ENCODE measurements at regions not wholly inside any gene's neighbourhood (a gene's known extent, or its start where the extent isn't known, plus 50 kb on each side); places are given as distances from the start of the nearest gene placed in this dataset.
"Not testable (repeated sequence)": the region's sequence is repeated elsewhere in the genome, so short reads cannot be mapped to it uniquely, and the experiment has no call there.

DNA sequence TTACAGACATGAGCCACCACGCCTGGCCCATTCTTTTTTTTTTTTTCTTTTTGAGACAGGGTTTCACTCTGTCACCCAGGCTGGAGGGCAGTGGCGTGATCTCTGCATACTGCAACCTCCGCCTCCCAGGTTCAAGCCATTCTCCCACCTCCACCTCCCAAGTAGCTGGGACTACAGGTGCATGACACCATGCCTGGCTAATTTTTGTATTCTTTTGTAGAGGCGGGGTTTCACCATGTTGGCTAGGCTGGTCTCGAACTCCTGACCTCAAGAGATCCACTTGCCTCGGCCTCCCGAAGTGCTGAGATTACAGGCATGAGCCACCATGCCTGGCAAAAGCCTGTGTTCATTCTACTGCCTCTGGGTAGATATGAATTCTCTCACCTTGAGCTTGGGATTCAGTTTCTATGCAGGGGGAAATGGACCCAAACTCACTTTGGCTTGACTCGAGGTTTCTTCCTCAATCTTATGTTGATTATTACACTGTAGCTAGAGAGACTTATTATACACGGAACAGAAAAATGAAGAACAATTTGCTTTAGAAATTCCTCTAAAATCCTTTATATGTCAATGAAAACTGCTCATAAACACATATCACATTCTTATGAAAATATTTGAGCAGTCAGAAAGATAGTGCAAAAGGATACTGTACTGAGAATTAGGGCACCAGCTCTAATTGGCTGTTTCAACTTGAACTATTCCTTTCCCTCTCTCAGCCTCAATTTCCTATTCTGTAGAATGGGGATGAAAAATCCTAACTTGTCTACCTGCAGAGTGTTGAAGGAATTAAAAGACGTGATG is 252.3 kb downstream of the MYCN start:
- DNase-seq: no peak

DNA sequence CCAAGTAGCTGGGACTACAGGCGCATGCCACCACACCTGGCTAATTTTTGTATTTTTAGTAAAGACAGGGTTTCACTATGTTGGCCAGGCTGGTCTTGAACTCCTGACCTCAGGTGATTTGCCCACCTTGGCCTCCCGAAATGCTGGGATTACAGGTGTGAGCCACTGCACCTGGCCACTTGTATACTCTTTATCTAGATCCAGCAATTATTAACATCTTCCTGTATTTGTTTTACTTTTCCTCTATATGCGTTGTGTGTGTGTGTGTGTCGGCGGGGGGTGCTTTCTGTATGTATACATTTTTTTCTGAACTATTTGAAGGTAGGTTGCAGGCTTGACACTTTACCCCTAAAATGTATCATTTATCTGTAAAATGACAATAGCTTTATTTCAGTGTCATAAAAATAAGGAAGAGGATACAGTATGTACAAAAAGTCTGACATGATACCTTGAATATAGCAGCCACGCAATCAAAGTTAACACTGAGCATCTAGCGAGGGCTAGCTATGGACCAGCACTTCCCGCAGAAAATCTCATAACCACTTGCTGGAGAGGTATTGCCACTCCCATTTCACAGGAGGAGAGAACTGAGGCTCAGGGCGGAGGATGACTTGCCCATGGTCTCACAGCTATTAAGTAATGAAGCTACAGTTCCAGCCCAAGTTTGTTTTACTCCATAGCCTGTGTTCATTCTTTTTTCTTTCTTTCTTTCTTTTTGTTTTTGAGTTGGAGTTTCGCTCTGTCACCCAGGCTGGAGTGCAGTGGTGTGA is 251.3 kb downstream of the MYCN start:
- no peak for DNase-seq

DNA sequence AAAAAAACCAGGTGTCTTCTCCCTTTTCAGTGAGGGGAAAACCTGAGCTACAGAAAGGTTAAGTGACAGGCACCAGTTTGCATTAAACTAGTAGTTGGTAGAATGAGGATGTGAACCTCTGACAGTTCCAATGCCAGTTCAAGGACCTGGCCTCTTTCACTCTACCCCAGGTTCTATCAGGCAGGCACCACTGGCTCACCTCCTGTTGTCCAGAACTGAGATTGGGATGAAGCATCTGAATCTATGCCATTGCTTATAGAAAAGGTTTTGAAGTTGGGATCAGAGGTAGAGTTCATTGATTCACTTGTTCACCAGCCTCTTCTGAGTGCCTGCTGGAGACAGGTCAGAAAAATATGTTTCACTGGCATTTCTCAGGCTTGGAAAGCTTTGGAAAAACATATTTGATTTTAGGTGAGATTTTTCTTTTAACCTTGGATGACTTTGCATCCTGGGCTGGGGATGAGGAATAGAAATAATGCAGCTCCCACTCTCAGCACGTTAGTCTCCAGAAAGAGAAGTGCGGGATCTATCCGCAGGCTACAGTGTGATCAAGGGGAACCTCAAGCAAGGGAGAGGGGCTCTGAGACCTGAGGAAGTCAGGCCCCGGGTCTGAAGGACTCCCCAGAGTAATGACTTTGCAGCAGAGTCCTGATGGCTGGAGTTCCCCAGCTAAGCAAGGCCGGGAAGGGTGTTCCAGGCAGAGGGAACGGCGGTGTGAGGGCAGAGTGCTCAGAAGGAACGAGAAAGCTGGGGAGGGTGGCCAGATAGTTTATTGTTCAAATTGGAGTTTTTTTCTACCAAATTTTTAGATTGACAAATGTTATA is 250.3 kb downstream of the MYCN start:
- DNase-seq: no peak

DNA sequence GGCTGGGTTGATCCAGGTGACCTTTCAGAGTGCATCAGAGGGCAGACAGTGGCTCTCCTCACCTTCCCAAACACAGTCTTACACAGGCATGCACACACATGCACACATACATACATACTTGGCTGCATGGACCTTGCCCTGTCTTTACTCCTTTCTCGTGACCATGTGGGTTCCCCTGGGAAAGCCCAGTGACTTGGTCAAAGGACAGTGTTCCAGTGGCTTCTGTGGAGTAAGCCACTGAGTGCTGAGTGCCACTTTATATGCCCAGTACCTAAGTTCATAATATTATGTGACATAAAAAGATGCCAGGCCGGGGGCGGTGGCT is 249.4 kb downstream of the MYCN start:
- no peak for DNase-seq

DNA sequence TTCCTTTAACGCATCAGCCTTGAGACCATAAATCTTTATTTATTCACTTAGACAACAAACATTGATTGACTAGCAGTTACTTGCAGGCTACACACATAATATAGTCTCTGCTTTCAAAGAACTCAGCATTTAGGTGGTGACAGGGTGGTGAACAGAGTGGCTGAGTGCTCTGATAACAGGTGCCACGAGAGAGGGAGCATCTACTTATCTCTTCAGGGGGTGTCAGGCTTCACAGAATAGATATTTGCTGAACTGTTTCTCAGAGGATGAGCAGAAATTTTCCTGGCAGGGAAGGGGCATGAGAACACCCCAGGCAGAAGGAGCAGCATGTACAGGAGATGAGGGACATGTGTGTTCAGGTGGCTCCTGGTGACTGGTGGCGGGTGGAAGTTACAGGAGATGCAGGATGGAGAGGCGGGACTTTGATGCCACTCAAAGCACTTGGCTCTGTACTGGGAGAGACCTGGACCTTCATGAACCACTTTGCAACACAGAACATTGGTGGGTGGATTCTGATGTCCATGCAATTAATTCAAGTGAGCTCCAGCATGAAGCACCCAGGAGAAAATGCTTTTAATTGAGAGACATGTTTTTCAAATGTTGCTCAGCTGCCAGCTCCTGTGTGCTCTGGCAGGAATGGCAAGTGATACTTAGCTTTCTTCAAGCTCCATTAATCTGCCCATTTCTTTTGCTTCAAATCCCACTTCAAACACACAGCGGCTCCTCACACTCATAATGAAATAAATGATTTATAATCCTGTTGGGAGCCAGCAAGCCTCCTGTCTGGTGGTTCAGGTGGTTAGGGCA is 248.9 kb downstream of the MYCN start:
- DNase-seq: no peak

DNA sequence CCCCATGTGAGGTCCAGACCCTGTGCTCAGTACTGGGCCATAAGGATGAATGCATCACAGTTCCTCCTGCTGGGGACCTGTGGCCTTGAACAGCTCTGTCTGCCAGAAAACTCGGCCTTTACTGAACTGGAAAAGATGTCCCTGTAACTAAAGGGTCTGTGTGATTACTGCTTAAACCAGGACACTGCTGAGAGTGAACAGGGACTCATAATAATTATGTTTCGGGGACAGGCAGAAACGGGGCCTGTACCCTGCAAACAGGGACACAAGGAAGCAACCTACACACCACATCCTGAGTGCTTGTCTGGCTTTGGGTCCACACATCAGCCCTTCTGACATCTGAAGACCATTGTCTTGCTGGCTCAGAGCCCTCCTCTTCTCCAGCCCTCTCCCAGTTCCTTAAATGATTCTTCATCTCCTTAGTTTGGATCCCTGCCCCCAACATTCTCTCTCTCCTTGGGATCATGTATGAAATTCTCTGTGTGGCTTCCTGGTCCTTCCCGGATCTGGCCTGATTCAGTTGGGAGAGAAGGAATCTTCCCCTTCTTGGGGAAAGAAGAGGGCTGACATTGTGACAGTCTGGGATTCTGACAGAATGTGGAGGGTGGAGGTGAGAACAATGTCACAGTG is 248.0 kb downstream of the MYCN start:
- DNase-seq: no peak

DNA sequence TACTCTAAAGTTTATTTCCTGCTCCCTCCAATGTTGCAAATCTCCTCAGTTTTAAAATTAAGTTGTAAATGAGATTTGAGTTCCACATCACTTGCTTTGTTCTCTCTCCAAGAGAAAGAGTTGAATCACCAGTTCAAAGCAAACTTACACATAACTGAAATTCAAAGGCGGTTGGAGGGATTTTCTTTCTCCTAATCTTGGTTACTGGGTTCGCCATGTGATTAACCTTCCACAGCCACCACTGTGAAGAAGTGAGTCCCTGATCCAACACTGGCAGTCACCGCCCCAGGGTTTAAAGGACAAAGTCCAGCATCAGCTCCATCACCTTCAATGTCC is 247.1 kb downstream of the MYCN start:
- DNase-seq: no peak

DNA sequence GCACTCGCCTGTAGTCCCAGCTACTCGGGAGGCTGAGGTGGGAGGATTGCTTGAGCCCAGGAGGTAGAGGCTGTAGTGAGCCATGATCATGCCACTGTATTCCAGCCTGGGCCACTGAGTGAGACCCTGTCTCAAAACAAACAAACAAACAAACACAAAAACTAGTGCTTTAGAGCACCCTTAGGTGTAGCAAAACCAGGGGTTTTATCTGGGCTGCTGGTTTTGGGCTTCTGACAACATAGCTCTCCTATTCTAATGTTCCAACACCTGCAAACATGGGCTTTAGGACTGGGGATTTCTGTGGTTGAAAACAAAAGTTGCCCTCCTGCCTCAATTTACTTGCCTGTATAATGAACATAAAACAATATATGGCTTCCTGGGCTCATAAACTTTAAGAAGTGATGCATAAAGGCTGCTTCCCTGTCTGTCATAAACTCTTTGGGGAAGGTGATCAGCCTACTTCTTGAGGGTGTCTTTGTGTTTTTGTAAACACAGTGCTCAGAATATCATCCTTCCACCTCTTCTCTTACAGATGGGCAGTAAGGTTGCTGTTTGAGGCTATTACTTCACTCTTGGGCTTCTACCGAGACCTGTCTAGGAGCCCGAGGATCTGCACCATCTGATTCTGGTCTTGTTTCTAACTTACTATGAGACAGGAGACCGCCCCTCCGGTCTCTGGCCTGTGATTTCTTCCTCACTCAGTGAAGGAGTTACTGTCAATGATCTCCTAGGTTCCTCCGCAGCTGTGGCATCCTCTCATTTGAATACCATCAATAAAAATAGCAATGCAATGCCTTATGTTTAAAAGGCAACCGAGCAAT is 246.5 kb downstream of the MYCN start:
- DNase-seq: no peak

DNA sequence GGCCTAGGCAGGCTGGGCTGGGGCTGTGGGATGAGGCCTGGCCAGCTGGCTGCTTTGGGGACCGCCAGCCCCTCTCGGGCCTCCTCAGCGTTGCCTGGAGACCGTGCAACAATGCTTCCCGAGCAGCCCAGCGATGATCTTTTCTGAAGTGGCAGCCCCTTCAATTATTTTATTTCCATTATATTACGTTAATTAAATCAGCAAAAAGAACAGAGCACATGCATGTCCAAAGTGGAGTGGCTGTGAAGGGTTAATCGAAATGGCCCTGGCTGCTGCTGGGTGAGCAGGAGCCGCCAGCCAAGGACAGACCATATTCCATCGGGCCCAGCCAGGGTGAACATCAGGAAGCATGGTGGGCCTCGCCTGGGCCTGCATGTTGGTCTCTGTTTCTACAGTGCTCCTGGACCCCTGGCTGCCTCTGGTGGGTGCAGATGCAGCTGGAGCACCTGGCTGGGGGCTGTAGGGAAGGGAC is 245.5 kb downstream of the MYCN start:
- DNase-seq: no peak

DNA sequence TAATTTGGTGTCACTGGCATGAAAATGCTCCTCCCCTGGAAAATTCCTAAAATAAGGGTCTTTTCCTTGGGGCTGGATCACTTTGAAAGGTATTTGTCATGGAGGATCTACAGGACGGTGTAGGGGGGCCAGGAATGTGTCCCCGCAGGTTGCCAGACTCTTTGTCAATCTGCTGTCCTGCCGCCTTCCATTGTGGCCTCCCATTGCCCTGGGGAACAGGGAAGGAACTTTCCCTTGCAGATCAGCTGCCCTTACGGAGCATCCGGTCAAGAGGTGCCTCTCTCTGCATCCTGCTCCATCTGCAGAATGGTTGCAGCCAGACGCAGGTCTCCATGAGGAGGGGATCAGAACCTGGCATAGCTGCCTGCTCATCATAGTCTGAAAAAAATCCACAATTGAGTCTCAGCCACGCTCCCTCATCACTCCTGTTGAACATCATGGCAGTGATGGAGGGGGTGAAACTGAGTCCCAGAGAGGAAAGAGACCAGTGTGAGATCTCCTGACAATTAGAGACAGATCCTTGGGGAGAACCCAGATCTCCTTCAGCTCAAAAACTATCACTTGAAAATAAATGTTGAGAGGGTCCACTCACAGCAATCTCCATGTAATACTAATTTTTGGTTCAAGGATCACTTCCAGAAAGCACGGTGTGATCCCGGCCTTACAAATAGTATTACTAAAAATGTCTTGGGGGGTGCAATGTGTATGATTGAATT is 244.8 kb downstream of the MYCN start:
- no peak for DNase-seq

DNA sequence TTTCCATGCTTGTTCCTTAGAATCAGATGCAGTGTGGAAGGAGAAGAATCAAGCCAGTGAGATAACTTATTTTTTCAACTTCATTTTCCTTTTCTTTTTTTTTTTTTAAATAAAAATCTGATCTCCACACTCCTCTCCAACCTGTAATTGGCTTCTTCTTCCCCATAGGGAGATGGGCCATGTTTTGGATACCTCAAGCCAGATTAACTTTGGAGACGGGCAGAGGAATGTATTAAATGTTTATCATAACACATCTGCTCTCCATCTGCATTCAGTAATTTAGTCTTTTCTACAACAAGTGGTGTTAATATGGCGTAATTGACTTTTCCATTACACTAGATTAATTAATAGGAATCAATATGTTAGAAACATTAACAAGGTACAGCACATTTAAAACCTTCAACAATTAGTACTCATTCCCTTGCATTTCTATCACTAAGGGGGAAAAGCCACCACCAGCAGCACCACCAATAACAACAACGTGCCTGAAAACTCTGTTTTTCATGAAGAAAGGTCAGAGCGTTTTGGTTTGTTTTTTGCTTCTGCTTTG is 244.1 kb downstream of the MYCN start:
- no peak for DNase-seq

DNA sequence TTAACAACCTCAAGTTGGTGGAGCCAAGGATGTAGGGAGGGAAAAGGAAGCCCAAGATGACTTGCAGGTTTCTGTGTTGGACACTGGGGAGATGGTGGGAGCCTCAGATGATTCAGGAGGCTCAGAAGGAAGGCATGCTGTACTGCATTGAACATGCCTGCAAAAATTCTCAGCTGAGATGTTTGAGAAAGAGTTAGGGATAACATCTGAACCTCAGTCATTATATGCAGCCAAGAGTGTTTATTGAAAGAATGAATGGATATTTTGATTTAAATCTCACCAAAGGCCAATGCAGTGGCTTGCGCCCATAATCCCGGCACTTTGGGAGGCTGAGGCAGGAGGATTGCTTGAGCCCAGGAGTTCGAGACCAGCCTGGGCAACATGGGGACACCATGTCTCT is 243.0 kb downstream of the MYCN start:
- DNase-seq: no peak

DNA sequence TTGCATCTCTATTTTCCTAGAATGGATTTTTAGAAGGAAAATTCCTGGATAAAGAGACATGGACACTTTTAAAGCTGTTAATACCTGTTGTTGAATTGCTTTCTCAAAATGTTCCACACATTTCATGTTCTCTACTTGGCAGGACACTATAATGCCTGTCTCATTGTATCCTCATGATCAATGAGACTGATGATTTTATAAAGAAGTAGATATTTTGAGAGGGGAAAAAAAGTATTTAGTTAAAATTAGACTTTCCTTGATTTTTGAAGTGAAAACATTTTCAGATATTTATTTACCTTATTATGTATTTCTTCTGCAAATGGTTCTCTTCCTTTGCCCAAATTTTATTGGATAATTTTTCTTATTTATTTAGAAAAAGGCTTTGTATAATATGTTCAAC is 242.5 kb downstream of the MYCN start:
- no peak for DNase-seq

DNA sequence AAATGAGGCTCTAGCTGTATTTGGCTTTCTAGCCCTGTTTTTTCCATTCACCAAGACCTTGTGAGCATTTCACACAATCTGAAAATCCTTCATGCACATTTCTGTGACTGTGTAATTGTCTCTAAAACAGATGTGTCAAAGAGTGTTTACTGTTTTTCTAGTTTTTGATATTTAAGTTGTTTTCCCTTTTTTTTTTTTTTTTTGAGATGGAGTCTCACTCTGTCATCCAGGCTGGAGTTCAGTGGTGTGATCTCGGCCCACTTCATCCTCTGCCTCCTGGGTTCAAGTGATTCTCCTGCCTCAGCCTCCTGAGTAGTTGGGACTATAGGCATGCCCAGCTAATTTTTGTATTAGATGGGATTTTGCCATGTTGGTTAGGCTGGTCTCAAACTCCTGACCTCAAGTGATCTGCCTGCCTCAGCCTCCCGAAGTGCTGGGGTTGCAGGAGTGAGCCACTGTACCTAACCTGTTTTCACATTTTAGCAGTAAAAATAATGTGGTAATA is 242.0 kb downstream of the MYCN start:
- not testable (repeated sequence) for DNase-seq

DNA sequence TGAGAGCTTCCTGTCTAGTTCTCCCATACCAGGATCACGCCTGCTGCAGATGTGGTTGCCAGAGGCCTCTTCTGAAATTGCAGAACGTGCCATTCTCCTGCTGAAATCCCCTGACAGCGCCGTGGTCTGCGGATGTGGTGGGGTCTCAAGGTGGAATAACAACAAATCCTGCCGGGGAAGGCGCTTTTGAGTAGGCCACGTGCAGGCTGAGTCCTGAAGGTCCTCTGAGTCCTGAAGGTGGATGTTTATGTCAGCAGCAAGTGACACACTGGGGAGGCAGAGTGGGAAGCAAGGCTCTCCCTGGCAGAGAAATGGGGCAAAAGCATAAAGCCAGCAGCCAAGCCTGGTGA is 241.4 kb downstream of the MYCN start:
- no peak for DNase-seq

DNA sequence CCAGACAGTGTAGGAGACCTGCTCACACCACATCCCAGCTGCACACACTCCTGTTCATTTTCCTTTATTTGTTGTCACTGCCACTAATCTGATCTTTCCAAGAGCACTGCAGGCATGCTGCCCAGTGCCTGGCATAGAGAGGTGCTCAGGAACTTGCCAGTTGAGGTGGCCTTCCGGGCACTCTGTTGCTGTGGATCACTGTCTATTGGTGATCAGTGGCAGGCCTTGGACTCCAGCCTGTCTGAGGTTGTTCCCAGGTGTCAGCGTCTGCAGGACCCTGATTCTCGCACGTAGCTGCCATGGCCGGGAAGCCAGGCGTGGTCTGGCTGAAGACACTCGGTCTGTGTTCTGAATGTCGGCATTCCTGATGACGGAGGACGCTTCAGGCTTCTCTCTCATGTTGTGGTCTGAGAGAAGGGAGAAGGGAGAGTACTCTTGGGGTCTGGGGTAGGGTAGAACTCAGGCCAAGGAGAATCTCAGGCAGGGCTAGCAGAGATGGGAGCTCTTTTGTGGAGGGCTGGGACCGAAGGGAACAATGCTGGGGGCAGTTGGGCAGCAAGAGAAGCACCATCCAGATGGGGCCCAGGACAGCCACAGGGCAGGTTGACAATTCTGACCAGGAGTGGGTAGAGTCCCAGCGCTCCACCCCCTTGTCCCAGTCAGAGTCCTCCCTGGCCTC is 240.9 kb downstream of the MYCN start:
- no peak for DNase-seq

DNA sequence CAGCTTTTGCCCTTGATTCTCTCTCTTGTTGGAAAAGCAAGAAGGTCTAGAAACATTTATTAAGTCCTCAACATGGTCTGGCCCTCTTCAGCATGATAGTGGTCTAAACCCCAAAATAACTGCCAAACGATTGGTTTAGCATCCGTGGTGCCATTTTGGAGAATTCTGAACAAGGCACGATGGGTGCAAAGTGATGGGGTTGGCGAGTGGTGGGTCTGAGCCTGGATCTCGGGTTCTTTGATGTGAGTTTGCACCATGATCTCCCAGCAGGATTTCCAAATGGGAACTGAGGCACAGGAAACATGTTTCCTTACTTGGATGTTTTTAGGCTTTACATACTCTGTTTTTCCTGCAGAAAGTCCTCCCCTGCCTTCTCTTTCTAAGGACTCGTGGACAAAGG is 240.3 kb downstream of the MYCN start:
- no peak for DNase-seq

DNA sequence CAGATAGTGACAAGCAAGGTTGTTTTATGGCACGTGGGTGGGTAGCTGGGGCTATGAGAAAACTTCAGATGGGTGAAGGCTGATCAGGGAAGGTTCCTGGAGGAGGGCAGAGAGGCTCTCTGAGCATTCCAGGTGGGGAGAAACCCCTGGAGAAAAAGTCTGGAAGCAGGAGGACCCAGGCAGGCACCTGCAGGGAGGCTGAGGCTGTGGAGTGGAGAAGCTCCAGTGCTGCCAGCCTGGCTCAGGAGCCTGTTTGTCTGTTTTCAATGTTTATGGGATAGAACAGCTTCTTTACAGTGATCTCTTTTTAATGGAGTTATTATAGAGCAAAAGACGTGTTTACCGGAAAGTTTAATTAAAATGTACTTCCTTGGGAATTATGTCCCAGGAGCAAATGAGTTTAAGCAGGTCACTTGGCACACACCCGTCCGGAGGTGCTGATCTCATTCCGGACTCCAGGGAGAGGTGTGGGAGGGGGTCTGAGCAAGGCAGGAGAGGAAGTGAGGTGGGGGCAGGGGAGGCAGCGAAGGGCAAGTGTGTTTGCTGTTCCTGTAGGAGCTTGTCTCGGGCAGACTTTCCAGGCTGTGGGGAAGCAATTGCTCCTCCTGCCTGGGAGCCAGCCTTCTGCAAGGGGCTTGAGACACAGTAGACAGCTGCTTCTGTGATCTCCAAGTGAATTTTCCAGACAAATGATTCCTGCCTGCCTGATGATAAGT is 239.5 kb downstream of the MYCN start:
- DNase-seq: no peak

DNA sequence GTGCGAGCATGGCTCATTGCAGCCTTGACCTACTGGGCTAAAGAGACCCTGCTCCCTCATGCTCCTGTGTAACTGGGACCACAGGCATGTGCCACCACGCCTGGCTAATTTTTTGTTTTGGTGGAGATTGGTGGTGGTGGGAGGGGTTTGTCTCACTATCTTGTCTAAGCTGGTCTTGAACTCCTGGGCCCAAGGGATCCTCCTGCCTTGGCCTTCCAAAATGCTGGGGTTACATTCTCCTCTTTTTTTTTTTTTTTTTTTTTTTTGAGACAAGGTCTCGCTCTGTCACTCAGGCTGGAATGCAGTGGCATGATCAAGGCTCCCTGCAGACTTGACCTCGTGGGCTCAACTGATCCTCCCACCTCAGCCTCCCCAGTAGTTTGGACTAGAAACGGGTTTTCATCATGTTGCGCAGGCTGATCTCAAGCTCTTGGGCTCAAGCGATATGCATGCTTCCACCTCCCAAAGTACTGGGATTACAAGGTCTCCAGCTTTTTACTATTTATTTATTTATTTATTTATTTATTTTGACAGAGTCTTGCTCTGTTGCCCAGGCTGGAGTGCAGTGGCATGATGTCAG is 238.3 kb downstream of the MYCN start:
- DNase-seq: no peak
